CD14-positive monocyte (primary cell): ENCODE measurements at regions not wholly inside any gene's neighbourhood (a gene's known extent, or its start where the extent isn't known, plus 50 kb on each side); places are given as distances from the start of the nearest gene placed in this dataset.

Experiments
- DNase-seq, 3 donors: peaks; one replicate each; pipeline ENCODE4 v3.0.0-alpha.2; 2011 to 2022
- H2AFZ ChIP-seq: 2 replicates; pipeline ENCODE4 v1.6.0; 2012; ENCODE audit warnings: mild to moderate bottlenecking, low read depth, low read length, inconsistent platforms; ENCODE audit not compliant: insufficient read depth, poor library complexity, severe bottlenecking
- H3K27ac ChIP-seq, 2 donors: 1 replicate in 1 of 2; 2 replicates in 1 of 2; pipeline ENCODE4 v1.5.1; 2012 to 2013; ENCODE audit warnings: low read length in 2 of 2, control low read depth in 1 of 2, inconsistent platforms in 1 of 2, low read depth in 1 of 2, mild to moderate bottlenecking in 1 of 2
- H3K27me3 ChIP-seq, 2 donors: one replicate each; pipeline versions ENCODE4 v1.6.0 to v1.6.1; 2011 to 2013; ENCODE audit warnings: low read length in 2 of 2; ENCODE audit not compliant: control insufficient read depth in 2 of 2, insufficient read depth in 2 of 2
- H3K36me3 ChIP-seq, 2 donors: replicated peaks in 1 of 2; 1 replicate in 1 of 2; 2 replicates in 1 of 2; pipeline versions ENCODE4 v1.5.1 to v1.6.1; 2012 to 2013; ENCODE audit warnings: low read length in 2 of 2, control low read depth in 1 of 2, inconsistent platforms in 1 of 2, mild to moderate bottlenecking in 1 of 2; ENCODE audit not compliant: insufficient read depth in 2 of 2, control insufficient read depth in 1 of 2
- H3K4me1 ChIP-seq, 2 donors: 1 replicate in 1 of 2; 2 replicates in 1 of 2; pipeline versions ENCODE4 v1.5.1 to v1.6.1; 2012 to 2013; ENCODE audit warnings: low read length in 2 of 2, control low read depth in 1 of 2, inconsistent platforms in 1 of 2, mild to moderate bottlenecking in 1 of 2, moderate library complexity in 1 of 2; ENCODE audit not compliant: insufficient read depth in 2 of 2, control insufficient read depth in 1 of 2
- H3K4me2 ChIP-seq: replicated peaks from 2 replicates; pipeline ENCODE3; 2012; ENCODE audit warnings: low read length, moderate library complexity, mild to moderate bottlenecking; ENCODE audit not compliant: poor library complexity, severe bottlenecking; ENCODE audit errors: extremely low read depth
- H3K4me3 ChIP-seq, 3 experiments: fragments of 200-600 bp in 1 of 3; sonication (generic) in 1 of 3; replicated peaks in 1 of 3; 1 replicate in 2 of 3; 2 replicates in 1 of 3; pipeline ENCODE4 v1.5.1; 2011 to 2013; ENCODE audit warnings: low read length in 3 of 3, mild to moderate bottlenecking in 3 of 3, control low read depth in 2 of 3, low read depth in 2 of 3, inconsistent platforms in 1 of 3, moderate library complexity in 1 of 3
- H3K79me2 ChIP-seq: 2 replicates; pipeline ENCODE4 v1.6.0; 2012; ENCODE audit warnings: mild to moderate bottlenecking, control low read depth, inconsistent platforms, low read length, moderate library complexity; ENCODE audit not compliant: insufficient read depth
- H3K9ac ChIP-seq: 2 replicates; pipeline ENCODE4 v1.6.0; 2017; ENCODE audit warnings: low read length, mild to moderate bottlenecking; ENCODE audit not compliant: insufficient read depth, poor library complexity, severe bottlenecking
- H3K9me3 ChIP-seq, 2 donors: replicated peaks in 1 of 2; 1 replicate in 1 of 2; 2 replicates in 1 of 2; pipeline versions ENCODE4 v1.5.1 to v1.6.1; 2012 to 2013; ENCODE audit warnings: low read length in 2 of 2, control low read depth in 1 of 2; ENCODE audit not compliant: control insufficient read depth in 1 of 2, insufficient read depth in 1 of 2
- H4K20me1 ChIP-seq: 2 replicates; pipeline ENCODE4 v1.6.0; 2012; ENCODE audit warnings: mild to moderate bottlenecking, low read length, control low read depth, moderate library complexity; ENCODE audit not compliant: insufficient read depth
- H3K27ac Mint-ChIP-seq, 7 donors: one replicate each; pipeline ENCODE4 v1.8.0; 2020; ENCODE audit warnings: mild to moderate bottlenecking in 7 of 7, mixed read lengths in 7 of 7, moderate library complexity in 6 of 7, inconsistent platforms in 2 of 7
- H3K27me3 Mint-ChIP-seq, 3 donors: one replicate each; pipeline ENCODE4 v1.8.0; 2021 to 2022; ENCODE audit warnings: low read depth in 3 of 3, mild to moderate bottlenecking in 3 of 3, mixed read lengths in 3 of 3, moderate library complexity in 3 of 3, inconsistent platforms in 1 of 3
- H3K36me3 Mint-ChIP-seq, 2 donors: one replicate each; pipeline ENCODE4 v1.8.0; 2020; ENCODE audit warnings: mixed read lengths in 2 of 2, inconsistent platforms in 1 of 2, mild to moderate bottlenecking in 1 of 2
- H3K4me1 Mint-ChIP-seq: one replicate; pipeline ENCODE4 v1.8.0; 2020; ENCODE audit warnings: mild to moderate bottlenecking, mixed read lengths
- H3K4me3 Mint-ChIP-seq, 2 donors: one replicate each; pipeline ENCODE4 v1.8.0; 2020; ENCODE audit warnings: mild to moderate bottlenecking in 2 of 2, mixed read lengths in 2 of 2, moderate library complexity in 1 of 2
- H3K9me3 Mint-ChIP-seq, 7 donors: one replicate each; pipeline ENCODE4 v1.8.0; 2020 to 2022; ENCODE audit warnings: mixed read lengths in 7 of 7, mild to moderate bottlenecking in 6 of 7, moderate library complexity in 6 of 7, inconsistent platforms in 2 of 7
- WGBS: methylation state at CpG from one replicate; pipeline ENCODE4 v1.1.5; 2013; ENCODE audit warnings: missing lambda C conversion rate; ENCODE audit not compliant: insufficient coverage; 5-methylcytosine and 5-hydroxymethylcytosine counted together
- intact Hi-C, 2 donors: fragments of 100-400 bp; cut with micrococcal nuclease; formaldehyde crosslinking; loops; one replicate each; pipeline versions ENCODE4 v1.15.0 to v1.15.1; 2023
- TF ChIP-seq, protein P1 (sequence below): fragments of 200-600 bp; IDR thresholded peaks from one replicate; pipeline ENCODE4 v1.8.0; 2022; ENCODE audit warnings: antibody characterized with exemption, mild to moderate bottlenecking

- intact Hi-C loops, result no loop called here
Observed at GRCh38 chr6:144714021-144714712, 429.0 kb downstream of the UTRN start.

GRCh38 chr6:144715344-144715743 lies 430.2 kb downstream of the UTRN start:
- Histone ChIP-seq H3K27me3 (no peaks in the 10 kb centered on the region), H3K79me2 (peaks cover 8% of the 10 kb centered on the region), H3K9me3 (no peaks in the 10 kb centered on the region), H3K27ac (no peak overlapping the region), H3K4me3 (no peak overlapping the region), H2AFZ (no peak overlapping the region), H4K20me1 (peaks cover 98% of the 10 kb centered on the region), H3K9ac (no peak overlapping the region), H3K36me3 (peaks cover 4 to 42% of the 10 kb centered on the region in 2 donors), H3K4me2 (no peak overlapping the region), H3K4me1 (no peaks in the 10 kb centered on the region)
- peaks cover 28% of the 10 kb centered on the region in 2 donors for H3K36me3 Mint-ChIP-seq
- H3K4me1 Mint-ChIP-seq, result peaks cover 3% of the 10 kb centered on the region
- 100% methylated on average over 2 of the region's 2 CpGs for WGBS
- H3K4me3 Mint-ChIP-seq, result no peak overlapping the region
- H3K27ac Mint-ChIP-seq, result peak overlapping the region in 3 of 7 donors; percentile 3 to 23 (median 18)
- DNase-seq, result no peak
- no peaks in the 10 kb centered on the region for H3K27me3 Mint-ChIP-seq
- peaks cover 0 to 2% (median 0%) of the 10 kb centered on the region in 7 donors for H3K9me3 Mint-ChIP-seq
- intact Hi-C loops, result no loop called here
- TF ChIP-seq, protein P1, sequence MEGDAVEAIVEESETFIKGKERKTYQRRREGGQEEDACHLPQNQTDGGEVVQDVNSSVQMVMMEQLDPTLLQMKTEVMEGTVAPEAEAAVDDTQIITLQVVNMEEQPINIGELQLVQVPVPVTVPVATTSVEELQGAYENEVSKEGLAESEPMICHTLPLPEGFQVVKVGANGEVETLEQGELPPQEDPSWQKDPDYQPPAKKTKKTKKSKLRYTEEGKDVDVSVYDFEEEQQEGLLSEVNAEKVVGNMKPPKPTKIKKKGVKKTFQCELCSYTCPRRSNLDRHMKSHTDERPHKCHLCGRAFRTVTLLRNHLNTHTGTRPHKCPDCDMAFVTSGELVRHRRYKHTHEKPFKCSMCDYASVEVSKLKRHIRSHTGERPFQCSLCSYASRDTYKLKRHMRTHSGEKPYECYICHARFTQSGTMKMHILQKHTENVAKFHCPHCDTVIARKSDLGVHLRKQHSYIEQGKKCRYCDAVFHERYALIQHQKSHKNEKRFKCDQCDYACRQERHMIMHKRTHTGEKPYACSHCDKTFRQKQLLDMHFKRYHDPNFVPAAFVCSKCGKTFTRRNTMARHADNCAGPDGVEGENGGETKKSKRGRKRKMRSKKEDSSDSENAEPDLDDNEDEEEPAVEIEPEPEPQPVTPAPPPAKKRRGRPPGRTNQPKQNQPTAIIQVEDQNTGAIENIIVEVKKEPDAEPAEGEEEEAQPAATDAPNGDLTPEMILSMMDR, result no peak

More at GRCh38 chr6:144714021-144714712, 429.0 kb downstream of the UTRN start:
- H3K27me3 ChIP-seq, result no peaks in the 10 kb centered on the region
- Mint-ChIP-seq H3K27me3 (no peaks in the 10 kb centered on the region), H3K4me1 (no peaks in the 10 kb centered on the region), H3K4me3 (no peak overlapping the region), H3K36me3 (peaks cover 16 to 18% of the 10 kb centered on the region in 2 donors), H3K27ac (peak overlapping the region in 1 of 7 donors; percentile 9), H3K9me3 (peaks cover 0 to 2% (median 0%) of the 10 kb centered on the region in 7 donors)
- H3K4me3 ChIP-seq, result no peak overlapping the region
- no peak overlapping the region for H3K4me2 ChIP-seq
- TF ChIP-seq, protein P1, result no peak
- no peak overlapping the region for H3K9ac ChIP-seq
- WGBS, result no CpG with 5 or more reads among the region's 2 CpGs
- peaks cover 8% of the 10 kb centered on the region for H3K79me2 ChIP-seq
- H3K27ac ChIP-seq, result peak overlapping the region in 1 of 2 donors; percentile 37
- H2AFZ ChIP-seq, result no peak overlapping the region
- H4K20me1 ChIP-seq, result peaks cover 98% of the 10 kb centered on the region
- no peaks in the 10 kb centered on the region for H3K4me1 ChIP-seq
- H3K9me3 ChIP-seq, result no peaks in the 10 kb centered on the region
- no peak for DNase-seq
- peaks cover 2 to 41% of the 10 kb centered on the region in 2 donors for H3K36me3 ChIP-seq
